ENCODE measurements at regions not wholly inside any gene's neighbourhood (a gene's known extent, or its start where the extent isn't known, plus 50 kb on each side); places are given as distances from the start of the nearest gene placed in this dataset.
"Not testable (repeated sequence)": the region's sequence is repeated elsewhere in the genome, so short reads cannot be mapped to it uniquely, and the experiment has no call there.

- no peak for DNase-seq (ENCODE audit: extremely low read depth, low read depth)
- no peak for TF ChIP-seq CTCF (IDR thresholded peaks at IDR 0.05; ENCODE audit: low read depth, low read length)
Observed at GRCh38 chr5:152736906-152737305, 331.8 kb upstream of the NMUR2 start.

- DNase-seq (ENCODE audit: extremely low read depth, low read depth): no peak
- no peak for TF ChIP-seq CTCF (IDR thresholded peaks at IDR 0.05; ENCODE audit: low read depth, low read length)
Observed at GRCh38 chr5:152739916-152740315, 334.8 kb upstream of the NMUR2 start.

DNA sequence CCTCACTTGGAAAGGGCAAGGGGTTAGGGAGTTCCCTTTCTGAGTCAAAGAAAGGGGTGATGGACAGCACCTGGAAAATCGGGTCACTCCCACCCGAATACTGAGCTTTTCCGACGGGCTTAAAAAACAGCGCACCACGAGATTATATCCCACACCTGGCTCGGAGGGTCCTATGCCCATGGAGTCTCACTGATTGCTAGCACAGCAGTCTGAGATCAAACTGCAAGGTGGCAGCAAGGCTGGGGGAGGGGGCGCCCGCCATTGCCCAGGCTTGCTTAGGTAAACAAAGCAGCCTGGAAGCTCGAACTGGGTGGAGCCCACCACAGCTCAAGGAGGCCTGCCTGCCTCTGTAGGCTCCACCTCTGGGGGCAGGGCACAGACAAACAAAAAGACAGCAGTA lies 336.0 kb upstream of the NMUR2 start:
- DNase-seq (ENCODE audit: extremely low read depth, low read depth): not testable (repeated sequence)

GRCh38 chr5:152787709-152788217 lies 382.7 kb upstream of the NMUR2 start:
- not testable (repeated sequence) for DNase-seq (ENCODE audit: extremely low read depth, low read depth)

DNA sequence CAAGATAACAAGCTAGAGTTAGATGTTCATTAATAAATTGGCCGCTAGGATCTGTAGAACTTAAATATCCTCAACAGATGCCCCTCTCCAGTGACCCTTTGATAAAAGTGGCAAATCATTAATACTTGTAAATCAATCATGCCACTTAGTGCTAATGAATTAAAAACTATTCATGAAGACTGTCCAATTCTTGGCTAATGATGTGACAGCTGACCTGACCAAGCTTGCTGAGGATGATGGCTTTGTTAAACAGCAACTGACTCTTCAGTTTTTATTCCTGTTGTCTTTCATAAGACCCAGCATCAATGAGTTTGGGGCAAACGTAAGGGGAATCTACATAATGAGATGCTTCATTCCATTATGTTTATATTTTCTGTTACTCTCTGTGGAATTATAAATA lies 396.8 kb upstream of the NMUR2 start:
- TF ChIP-seq CTCF (IDR thresholded peaks at IDR 0.05; ENCODE audit: low read depth, low read length): no peak
- no peak for DNase-seq (ENCODE audit: extremely low read depth, low read depth)

DNA sequence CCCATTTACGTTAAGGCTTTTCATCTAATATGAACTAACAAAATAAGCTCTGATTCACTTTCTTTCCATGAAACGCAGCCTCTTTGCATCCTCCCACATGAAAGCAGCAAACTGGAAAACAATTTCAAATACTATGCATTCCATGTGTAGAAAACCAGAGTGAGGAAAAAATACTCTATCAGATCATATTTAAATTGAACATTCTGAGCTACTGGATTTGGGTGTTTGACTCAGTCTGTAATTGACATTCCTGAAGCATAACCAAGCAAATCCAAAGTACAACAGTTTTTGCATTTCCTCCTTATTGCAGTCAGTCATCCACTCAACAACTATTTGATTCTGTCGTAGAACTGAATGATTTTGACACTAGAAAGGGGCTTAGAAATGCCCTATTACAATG lies 399.1 kb upstream of the NMUR2 start:
- no peak for DNase-seq (ENCODE audit: extremely low read depth, low read depth)
- no peak for TF ChIP-seq CTCF (IDR thresholded peaks at IDR 0.05; ENCODE audit: low read depth, low read length)

GRCh38 chr5:152811988-152812387 lies 406.9 kb upstream of the NMUR2 start:
- DNase-seq (ENCODE audit: extremely low read depth, low read depth): no peak
- no peak for TF ChIP-seq CTCF (IDR thresholded peaks at IDR 0.05; ENCODE audit: low read depth, low read length)

DNA sequence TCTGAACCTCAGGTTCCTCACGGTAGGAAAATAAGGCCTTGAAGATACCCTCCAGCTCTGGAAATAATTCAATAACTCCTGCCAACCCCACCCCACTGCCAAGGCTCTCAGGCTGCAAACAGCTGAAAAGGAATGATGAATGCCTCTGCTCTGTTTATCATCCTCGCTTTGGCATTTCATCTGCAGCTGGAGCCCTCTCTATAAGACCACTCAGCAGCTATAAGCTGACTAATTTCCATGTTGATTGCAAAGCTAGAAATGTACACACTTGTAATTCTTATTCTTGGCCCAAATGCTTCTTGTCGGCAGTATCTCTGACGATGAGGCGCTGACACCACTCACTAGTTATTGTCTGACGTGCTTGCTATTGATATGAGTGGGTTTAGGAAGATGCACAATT lies 408.4 kb upstream of the NMUR2 start:
- no peak for TF ChIP-seq CTCF (IDR thresholded peaks at IDR 0.05; ENCODE audit: low read depth, low read length)
- DNase-seq (ENCODE audit: extremely low read depth, low read depth): no peak

DNA sequence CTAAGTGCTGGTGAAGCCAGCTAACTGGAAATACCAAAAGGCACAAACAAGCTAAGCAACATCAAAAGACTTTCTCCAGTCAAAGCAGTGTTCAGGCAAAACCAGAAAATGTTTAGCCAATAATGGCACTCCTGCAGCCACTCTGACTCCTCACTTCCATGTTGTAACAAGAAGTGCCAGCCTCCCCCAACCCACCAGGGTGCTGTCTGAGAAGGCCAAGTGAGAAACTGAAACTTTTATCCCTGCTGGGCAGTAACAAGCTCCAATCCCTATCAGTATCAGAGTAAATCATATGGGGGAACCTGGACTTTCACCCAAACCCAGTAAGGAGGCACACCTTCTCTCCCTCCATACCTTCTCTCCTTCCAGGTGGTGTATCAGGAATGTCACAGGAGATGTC lies 414.8 kb upstream of the NMUR2 start:
- no peak for DNase-seq (ENCODE audit: extremely low read depth, low read depth)
- no peak for TF ChIP-seq CTCF (IDR thresholded peaks at IDR 0.05; ENCODE audit: low read depth, low read length)

All from AG09319 (cell line).